GM21619 (cell line): ENCODE measurements at regions not wholly inside any gene's neighbourhood (a gene's known extent, or its start where the extent isn't known, plus 50 kb on each side); places are given as distances from the start of the nearest gene placed in this dataset.

Experiments
- ATAC-seq: cut with Tn5 transposase; IDR thresholded peaks from one replicate; pipeline ENCODE4 v1.9.1; 2021; ENCODE audit not compliant: unreplicated experiment

DNA sequence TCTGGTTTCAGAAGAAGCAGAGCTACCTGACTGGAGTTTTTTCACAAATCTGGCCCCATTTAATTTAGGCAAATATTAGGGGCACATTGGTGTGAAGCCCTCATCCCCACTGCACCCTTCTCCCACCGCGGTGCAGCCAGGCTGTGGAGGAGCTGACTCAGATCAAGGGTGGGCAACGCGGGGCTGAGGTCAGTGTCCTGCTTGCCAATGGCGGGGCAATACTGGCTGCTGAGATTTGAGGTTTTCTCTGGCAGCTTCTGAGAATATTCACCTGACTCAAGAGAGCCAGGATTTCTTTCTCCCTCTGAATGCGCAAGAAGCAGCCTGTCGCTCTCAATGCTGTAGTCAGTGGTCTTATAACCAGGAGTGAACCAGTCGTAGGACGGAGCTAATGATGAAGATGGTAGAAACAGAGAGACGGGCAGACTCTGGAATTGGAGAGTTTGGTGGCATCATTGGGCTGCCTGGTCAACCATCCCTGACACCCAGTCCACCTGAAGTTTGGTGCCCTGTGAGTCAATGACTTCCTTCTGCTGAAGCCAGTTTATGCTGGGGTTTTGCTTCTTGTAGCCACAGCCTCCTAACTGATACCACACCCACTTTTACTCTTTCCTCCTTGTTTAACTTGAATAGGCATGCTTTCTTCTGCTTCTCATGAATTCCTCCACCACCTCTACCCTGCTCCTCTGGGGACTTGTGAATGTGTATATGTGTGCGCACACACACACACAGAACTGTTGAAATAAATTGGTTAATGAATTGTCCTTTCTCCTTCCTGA is 123.7 kb upstream of the CTBP2 start:
- no peak for ATAC-seq

DNA sequence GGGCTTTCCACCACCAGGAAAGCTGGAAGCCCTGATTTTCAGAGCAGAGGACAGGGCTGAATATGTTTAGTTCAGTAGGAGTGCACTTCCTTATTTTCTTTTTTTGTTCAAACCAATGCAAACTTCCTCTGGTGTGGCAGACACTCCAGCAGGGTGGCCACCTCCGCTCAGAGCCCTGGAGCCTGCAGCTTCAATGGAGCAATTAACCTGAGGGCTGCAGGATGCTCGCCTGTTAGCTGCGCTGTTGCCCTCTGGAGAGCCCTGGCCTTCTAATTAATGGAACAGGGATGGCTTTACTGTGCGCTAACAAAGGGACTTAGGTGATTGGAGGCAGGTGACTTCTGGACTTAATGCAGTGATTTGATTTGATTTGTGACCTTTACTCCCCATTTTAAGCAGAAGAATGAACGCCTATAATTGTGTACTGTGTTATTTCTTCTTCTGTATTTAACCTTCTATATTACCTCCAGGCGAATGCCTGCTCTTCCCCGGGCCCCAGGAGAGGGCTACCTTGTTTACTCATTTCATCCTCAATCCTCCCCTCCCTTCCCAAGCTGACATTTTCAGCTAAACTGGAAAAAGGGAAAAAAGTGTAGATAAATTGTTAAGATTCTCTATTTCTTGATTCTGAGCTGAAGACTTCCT is 123.0 kb upstream of the CTBP2 start:
- ATAC-seq: no peak

DNA sequence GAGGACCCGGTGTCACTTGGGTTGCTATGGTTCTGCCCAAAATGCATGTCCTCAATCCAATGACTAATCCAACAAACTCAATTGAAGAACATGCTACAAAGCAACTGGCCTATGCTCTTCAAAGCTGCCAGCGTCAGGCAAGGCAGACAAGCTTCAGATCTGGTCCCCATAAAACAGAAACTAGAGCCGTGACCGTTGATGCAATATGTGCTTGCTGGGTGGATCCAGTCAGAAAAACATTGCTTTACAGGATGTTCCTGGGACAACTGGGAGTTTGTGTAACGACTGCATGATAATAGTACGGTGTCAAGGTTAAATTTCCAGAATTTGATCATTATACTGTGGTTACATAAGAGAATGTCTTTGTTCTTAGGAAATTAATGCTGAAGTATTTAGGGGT is 120.7 kb upstream of the CTBP2 start:
- no peak for ATAC-seq

DNA sequence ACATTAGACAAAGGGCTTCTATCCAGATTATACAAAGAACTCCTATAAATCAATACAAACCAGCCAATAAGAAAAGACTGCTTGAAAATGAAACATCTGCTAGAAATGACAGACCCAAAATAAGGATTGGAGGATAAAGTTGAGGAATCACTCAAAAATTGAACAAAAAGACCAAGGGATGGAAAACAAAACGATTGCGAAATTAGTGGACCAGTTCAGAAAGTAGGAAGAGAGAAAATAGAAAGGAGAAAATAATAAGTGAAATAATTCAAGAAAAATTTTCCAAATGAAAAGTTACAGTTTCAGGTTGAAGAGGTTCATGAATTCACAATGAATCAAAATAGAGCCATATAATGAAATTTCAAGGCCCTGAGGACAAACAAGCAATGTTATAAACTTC is 115.8 kb upstream of the CTBP2 start:
- ATAC-seq: no peak

DNA sequence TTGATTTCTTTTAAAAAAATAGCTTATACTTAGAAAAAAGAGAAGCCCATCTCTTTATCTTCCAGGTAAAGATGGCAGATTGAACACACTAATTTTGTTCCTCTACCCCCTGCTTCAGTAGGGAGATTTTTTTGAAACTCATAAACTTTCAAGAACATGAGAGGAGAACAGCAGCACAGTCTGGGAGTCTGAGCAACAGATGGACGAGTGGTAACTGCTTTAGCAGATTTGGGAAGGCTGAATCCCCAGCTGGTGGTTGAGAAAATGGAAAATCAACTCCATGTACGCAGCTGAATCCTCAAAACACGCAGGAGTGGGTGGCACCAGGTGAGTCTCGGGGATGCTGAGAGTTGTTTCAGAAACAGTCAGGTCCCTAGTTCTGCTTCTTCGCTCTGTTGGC is 114.6 kb upstream of the CTBP2 start:
- no peak for ATAC-seq

DNA sequence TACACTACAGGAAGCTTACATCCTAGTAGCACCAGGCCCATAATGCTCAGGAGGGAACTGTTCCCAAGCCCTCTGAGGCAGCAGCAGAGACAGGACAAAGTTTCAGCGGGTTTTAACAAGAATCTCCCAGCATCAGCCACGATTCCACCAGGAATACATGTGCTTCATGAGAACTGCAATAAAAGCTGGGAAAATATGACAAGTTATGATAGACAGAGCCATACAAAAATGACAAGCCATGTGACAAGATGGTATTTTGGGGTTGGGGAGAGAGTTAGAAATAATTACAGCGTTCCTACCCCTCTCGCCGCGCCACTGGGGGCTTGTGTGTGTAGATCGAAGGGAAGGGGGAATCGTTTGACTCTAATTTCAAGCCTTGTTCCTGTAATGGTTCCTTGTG is 112.7 kb upstream of the CTBP2 start:
- ATAC-seq: no peak

DNA sequence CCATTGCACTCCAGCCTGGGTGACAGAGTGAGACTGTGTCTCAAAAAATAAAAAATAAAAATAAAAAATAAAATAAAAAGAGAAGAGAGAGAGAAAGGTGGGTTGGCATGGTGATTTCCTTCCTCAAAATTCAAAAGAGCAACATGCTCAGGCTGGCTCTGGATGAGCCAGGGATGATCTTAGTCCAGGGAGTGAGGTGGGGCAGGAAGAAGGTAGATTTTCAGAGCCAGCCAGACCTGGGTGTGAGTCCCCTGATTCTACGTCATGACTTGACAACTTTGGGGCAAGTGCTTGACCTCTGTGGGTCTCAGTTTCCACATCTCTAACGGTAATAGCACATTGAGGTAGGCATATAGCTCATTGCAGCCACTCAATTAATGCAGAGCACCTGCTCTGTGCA is 109.4 kb upstream of the CTBP2 start:
- ATAC-seq: no peak

DNA sequence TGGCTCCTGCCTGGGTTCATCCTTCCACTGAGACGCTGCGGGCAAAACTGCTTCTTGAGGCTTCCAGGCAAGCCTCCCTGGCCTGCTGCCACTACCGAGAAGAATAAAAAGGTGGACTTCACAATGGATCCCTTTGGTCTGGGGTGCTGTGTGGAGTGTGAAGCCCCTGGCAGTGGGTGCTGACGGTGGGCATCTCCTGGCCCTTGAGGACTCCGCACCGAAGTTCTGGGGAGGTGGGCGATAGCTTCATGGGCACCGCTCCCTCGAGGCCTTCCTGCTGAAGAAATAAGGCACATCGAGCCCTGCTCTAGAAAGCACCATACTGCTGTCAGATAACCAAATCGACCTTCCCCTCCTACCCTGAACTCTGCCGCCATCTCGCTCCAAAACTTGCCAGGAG is 106.6 kb upstream of the CTBP2 start:
- ATAC-seq: no peak

DNA sequence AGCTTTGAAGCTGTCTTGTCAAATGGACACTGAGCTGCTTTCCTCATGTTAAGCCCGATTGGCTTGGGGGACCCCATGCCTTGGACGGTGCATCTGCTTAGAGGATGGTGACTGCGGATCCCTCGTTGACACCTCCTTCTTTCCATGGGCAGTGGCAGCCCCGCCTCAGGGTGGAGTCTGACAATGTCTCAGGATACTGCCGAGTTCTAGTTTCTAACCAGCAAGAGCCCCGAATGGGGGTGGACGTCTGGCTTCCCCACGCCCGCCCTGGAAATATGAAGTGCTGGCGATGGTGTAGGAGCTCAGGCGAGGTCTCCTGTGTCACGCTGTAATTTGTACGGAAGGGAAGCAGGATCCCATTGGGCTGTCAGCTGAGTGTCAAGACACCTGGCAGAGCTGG is 106.2 kb upstream of the CTBP2 start:
- ATAC-seq: no peak

DNA sequence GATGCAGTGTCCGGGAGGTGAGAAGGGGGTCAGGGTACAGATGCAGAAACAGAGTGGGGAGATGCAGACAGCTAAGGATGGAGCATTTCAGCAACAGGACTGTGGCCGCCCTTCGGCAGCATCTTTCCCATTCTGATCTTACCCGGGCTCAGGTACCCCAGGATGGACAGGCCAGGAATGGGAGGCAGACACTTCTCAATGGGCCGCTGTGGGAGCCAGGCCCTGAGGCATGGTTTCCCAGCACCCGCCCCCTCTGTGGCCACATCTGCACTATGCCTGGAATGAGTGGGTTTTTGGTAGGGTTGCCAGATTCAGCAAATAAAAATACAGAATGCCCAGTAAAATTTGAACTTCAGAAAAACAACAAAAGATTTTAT is 105.2 kb upstream of the CTBP2 start:
- no peak for ATAC-seq

DNA sequence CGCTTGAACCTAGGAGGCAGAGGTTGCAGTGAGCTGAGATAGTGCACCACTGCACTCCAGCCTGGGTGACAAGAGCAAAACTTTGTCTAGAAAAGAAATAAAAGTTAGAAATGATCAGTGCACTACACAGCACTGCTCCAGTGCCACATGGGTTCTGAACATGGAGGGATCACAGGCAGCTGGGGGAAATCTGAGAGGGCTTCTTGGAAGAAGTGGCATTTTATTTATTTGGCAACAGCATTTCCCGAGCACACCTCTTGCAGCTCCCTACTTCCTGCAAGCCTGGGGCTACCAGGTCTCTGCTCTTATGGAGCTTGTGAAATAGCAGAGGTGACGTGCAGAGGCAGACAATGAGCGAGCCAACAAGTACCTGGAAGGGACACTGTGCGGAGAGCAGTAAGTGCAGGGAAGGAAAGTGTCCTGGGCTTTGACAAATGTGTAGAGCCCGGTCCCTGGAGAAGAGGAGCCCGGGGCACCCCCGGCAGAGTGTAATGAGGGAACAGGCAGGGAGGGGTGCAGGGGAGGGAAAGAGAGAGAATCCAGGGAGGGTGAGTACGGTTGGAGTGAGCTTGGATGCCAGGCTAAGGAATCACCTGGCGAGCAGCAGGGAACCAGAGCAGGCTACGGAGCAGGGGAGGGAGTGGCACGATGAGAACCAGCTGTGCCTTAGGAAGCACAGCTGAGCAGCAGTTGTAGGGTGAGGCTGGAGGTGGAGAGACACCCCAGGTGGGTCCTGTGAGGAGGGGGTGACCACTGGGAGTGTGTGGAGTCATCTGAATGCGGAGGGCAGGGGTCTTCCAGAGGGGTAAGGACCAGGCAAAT is 104.6 kb upstream of the CTBP2 start:
- no peak for ATAC-seq

DNA sequence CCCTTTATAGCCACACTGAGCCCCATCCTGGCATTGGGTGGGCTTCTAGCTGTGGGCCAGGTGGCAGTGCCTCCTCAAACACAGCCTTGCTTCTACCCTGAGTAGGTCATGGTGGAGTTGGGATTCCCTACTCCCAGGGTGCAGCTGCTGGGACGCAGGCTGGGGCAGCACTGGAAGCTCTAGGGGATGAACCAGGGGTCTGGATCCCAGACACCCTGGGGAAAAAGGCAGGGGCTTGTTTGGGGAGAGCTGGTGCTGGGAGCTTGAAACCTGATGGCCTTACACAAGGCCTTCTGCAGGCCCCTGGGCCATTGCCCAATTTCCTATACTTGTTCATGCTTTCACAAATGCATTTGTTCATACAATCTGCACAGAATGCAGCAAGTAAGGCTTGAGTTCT is 103.7 kb upstream of the CTBP2 start:
- no peak for ATAC-seq

DNA sequence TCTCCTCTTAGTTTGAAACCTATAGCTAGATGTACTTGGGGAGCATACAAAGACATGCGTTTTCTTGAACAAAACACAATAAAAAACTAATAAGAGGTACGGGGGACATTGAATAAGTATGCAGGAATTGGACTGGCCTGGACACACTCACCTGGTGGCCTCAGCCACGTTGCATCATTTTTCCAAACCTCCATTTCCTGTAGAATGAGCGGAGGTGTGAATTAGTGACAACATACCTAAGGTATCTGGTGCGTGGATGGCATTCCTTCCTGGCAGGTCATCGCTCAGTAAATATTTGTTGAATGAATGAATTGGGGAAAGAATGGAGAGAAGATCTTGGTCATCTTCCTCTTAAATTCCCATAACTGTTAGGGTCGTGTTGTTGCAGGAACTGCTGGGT is 103.2 kb upstream of the CTBP2 start:
- no peak for ATAC-seq

DNA sequence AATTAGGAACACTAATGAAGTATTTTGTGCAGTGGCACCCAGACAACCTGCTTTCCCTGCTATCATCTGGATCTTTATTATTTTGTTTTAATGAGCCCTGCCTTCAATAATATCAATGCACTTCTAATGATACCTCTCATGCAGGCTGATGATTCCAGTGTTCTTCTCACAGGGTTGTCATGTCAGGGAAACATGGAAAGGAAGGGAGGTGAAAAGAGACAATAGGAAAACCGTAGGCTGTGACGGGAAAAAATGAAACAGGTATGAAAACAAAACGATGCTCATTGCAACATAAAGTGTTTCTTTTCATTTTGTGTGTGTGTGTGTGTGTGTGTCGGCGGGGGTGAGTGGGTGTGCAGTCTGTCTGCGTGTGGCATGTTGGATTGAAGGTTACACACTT is 102.6 kb upstream of the CTBP2 start:
- ATAC-seq: no peak

DNA sequence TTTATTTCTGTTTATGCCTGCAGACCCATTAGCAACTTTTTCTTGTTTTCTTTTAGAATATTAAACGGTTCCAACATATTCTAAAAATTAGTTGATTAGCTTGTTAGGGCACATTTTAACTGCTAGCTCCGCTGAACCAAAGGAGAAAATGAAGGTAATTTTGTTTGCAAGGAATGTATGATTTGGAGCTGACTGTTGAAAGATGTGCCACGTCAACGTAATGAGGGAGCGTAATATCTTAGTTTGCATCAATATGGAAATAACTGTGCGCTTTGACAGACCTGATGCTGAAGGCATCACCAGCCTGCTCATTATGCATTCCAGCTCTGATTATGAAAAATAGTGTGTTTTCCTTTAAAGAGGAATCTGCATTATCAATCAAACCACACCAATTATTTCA is 102.0 kb upstream of the CTBP2 start:
- ATAC-seq: no peak

DNA sequence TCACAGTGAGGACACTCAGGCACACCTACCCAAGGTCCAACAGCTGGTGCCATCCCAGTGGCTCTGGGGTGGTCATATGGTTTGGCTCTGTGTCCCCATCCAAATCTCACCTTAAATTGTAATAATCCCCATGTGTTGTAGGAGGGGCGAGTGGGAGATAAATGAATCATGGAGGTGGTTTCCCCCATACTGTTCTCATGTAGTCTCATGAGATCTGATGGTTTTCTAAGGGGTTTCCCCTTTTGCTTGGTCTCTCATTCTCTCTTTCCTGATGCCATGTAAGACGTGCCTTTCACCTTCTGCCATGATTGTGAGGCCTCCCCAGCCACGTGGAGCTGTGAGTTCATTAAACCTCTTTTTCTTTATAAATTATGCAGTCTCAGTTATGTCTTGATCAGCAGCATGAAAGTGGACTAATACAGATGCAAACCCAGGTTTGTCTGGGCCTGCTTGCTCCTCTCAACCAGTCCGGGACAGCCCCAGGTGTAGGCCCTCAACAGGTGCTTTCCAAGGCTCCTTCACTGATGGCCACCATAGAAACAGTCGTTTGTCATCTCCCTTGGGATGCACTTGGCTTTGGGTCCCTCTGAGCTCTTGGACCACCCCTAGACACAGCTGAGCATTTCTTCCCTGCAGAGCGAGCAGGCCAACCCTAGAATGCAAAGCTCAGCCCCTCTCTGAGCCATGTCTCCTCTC is 101.3 kb upstream of the CTBP2 start:
- no peak for ATAC-seq

DNA sequence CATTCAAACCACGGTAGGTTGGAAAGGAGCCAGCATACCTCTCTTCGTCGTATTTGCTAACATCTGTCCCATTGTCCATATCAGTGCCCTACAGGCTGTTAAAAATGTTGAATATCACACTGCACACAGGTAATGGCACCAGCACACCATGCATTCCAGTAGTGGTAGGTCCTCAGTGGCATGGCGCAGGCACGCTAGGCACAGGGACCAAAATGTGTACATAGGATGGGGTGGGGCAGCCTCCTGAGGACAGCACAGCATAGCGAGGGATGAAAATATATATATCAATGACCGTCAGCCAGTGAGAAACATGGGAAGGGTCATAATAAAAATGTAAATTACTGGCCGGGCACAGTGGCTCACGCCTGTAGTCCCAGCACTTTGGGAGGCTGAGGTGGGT is 99.9 kb upstream of the CTBP2 start:
- no peak for ATAC-seq

DNA sequence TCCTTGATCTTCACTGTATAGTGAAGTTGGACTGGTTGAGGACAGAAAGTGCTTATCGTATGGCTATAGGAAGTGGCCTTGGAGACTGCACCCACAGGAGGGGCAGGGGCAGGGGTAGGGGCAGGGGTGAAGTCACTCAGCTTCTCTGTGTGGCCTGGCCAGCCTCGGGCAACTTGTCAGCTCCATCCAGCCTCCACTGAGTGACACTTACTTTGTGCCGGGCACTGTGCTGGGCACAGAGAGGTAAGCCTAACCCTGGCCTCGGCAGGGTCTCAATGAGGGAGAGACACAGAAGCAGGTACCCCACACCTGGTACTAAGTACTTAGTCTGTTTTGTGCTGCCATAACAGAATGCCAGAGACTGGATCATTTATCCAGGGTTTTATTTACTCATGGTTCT is 99.3 kb upstream of the CTBP2 start:
- ATAC-seq: no peak

DNA sequence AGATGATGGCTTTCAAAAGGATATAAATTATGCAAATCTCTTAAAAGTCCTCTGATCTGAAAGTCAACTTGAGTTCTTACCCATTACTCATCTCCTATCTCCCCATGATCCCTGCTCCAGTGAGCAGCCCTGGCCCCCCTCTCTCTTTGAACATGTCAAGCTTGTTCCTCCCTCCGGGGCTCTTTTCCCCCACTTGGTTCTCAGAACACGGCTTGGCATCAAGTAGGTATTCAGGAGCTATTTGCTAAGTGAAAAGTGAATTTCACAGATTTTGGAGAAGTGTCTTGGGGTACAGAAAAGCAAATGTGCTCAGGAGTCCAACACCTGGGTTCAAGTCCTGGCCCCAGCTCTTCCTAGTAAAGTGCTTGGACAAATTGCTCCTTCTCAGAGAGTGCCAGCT is 98.3 kb upstream of the CTBP2 start:
- no peak for ATAC-seq

DNA sequence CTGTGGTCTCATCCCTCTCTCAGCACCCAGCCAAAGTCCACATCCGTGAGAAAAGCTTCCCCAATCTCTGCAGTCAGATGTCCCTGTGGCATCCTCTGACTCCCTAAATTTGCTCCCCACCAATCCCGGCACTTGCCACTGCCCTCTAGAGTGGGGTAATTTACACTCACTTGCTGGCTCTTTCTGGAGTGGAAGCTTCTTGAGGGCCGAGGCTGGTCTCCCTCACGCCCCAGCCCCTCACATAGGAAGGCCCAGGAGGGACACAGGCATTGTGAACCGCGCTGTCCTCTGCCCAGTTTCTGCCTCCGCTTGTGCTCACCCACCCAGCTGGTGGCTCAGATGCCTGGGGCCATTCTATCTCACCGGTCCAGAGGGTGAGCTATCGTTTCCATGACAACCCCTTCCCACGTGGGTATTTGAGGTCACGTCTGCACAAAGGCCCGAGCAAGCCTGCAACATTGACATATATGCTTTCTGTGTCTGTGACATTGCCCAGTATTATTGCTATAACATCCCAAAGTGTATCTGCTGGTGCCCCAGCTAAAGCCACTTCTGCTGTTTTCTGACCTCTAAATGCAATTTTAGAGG is 97.3 kb upstream of the CTBP2 start:
- no peak for ATAC-seq

DNA sequence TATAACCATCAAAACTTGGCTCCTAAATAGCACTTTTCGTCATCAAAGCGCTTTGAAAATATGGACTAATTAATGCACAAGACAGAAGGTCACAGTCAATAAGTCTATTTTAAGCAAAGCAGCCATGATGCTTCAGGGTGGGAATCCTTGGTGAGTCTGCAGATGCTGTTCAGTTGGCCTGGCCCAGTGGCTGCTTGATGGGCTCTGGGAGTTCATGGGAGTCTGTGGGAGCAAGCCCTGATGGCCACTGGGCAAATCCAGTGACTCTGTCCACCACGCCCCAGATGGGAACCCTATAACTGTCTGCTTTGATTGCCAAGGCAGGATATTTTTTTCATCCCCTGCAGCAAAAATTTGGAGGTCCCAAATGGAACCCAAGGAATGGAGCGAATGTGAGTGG is 95.7 kb upstream of the CTBP2 start:
- no peak for ATAC-seq
